ENCODE measurements at regions not wholly inside any gene's neighbourhood (a gene's known extent, or its start where the extent isn't known, plus 50 kb on each side); places are given as distances from the start of the nearest gene placed in this dataset.

- POLR2A ChIA-PET, result no interaction called here
- no peak for FAIRE-seq
- Histone ChIP-seq H4K20me1 (ENCODE audit: control insufficient read depth, insufficient read depth) (no peaks in the 10 kb centered on the region), H3K79me2 (ENCODE audit: control insufficient read depth, insufficient read depth, low read length) (no peaks in the 10 kb centered on the region), H3K36me3 (ENCODE audit: control insufficient read depth in 2 of 2, insufficient read depth in 2 of 2, low read length in 1 of 2) (no peaks in the 10 kb centered on the region), H3K9me3 (replicated peaks; ENCODE audit: control insufficient read depth, insufficient read depth, low read length) (no peaks in the 10 kb centered on the region), H3K27ac (ENCODE audit: control insufficient read depth, insufficient read depth) (no peak overlapping the region), H3K27me3 (replicated peaks in 1 of 2; ENCODE audit: control insufficient read depth in 2 of 2, insufficient read depth in 2 of 2, low read length in 1 of 2) (no peaks in the 10 kb centered on the region), H3K4me3 (no peak overlapping the region), H3K4me2 (ENCODE audit: control insufficient read depth, insufficient read depth) (no peak overlapping the region), H3K4me1 (ENCODE audit: control insufficient read depth, insufficient read depth, low read length) (no peaks in the 10 kb centered on the region), H2AFZ (ENCODE audit: control insufficient read depth, low read depth, low read length) (no peak overlapping the region), H3K9ac (ENCODE audit: control insufficient read depth, insufficient read depth, low read length) (no peak overlapping the region)
- no peak for ATAC-seq
- DNase-seq (ENCODE audit: low read depth, low spot score), result no peak
- WGBS (ENCODE audit: insufficient coverage, insufficient replicate concordance, low lambda C conversion rate, missing lambda C conversion rate), result 53% methylated on average over 2 of the region's 2 CpGs
- RAD21 ChIA-PET (ENCODE audit: unreplicated experiment), result no interaction called here
- intact Hi-C loops (cut with micrococcal nuclease; ENCODE audit: unreplicated experiment) (no loop called here), in situ Hi-C loops (cut with MboI) (no loop called here)
- no TSS peak for BruUV-seq (replicated peaks)
- SMC1A ChIA-PET (ENCODE audit: uncharacterized antibody, unreplicated experiment), result no interaction called here
- TF ChIP-seq RUNX3 (IDR thresholded peaks at IDR 0.05; ENCODE audit: low read length), result no peak
- TF ChIP-seq BCL3 (IDR thresholded peaks at IDR 0.05; ENCODE audit: borderline replicate concordance, insufficient read depth, low read depth, low read length, poor library complexity, severe bottlenecking), result no peak
- no peak for TF ChIP-seq SUPT20H (IDR thresholded peaks at IDR 0.05; ENCODE audit: borderline replicate concordance, control insufficient read depth, low read depth, low read length)
- no peak for TF ChIP-seq RB1 (IDR thresholded peaks at IDR 0.05; ENCODE audit: borderline replicate concordance)
- no peak for TF ChIP-seq NR2C2 (IDR thresholded peaks at IDR 0.05; ENCODE audit: borderline replicate concordance, control insufficient read depth, insufficient read length, low read depth)
- TF ChIP-seq, protein P1, sequence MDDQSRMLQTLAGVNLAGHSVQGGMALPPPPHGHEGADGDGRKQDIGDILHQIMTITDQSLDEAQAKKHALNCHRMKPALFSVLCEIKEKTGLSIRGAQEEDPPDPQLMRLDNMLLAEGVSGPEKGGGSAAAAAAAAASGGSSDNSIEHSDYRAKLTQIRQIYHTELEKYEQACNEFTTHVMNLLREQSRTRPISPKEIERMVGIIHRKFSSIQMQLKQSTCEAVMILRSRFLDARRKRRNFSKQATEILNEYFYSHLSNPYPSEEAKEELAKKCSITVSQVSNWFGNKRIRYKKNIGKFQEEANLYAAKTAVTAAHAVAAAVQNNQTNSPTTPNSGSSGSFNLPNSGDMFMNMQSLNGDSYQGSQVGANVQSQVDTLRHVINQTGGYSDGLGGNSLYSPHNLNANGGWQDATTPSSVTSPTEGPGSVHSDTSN (IDR thresholded peaks at IDR 0.05; ENCODE audit: insufficient replicate concordance, low read depth, low read length), result no peak
- TF ChIP-seq, protein P2, sequence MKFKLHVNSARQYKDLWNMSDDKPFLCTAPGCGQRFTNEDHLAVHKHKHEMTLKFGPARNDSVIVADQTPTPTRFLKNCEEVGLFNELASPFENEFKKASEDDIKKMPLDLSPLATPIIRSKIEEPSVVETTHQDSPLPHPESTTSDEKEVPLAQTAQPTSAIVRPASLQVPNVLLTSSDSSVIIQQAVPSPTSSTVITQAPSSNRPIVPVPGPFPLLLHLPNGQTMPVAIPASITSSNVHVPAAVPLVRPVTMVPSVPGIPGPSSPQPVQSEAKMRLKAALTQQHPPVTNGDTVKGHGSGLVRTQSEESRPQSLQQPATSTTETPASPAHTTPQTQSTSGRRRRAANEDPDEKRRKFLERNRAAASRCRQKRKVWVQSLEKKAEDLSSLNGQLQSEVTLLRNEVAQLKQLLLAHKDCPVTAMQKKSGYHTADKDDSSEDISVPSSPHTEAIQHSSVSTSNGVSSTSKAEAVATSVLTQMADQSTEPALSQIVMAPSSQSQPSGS (IDR thresholded peaks at IDR 0.05; ENCODE audit: low read length), result no peak
- TF ChIP-seq PML (IDR thresholded peaks at IDR 0.05; ENCODE audit: low read length), result no peak
- CTCF ChIA-PET, result no interaction called here
Measured at GRCh38 chr16:25626172-25626571, 65.6 kb upstream of the HS3ST4 start.

Measured in GM12878 (cell line).